Mucosa of stomach (tissue), 1 donor: ENCODE measurements at regions not wholly inside any gene's neighbourhood (a gene's known extent, or its start where the extent isn't known, plus 50 kb on each side); places are given as distances from the start of the nearest gene placed in this dataset.
"Not testable (repeated sequence)": the region's sequence is repeated elsewhere in the genome, so short reads cannot be mapped to it uniquely, and the experiment has no call there.

Source experiments
- H3K27me3 ChIP-seq: one replicate; pipeline ENCODE4 v1.7.0; 2013; ENCODE audit warnings: mild to moderate bottlenecking, low read length; ENCODE audit not compliant: control insufficient read depth, insufficient read depth
- H3K36me3 ChIP-seq: one replicate; pipeline ENCODE4 v1.7.0; 2013; ENCODE audit warnings: low read length; ENCODE audit not compliant: control insufficient read depth, insufficient read depth
- H3K4me1 ChIP-seq: one replicate; pipeline ENCODE4 v1.7.0; 2013; ENCODE audit warnings: mild to moderate bottlenecking, low read length; ENCODE audit not compliant: control insufficient read depth, insufficient read depth
- H3K4me3 ChIP-seq: one replicate; pipeline ENCODE4 v1.7.0; 2013; ENCODE audit warnings: low read length
- H3K9ac ChIP-seq: one replicate; pipeline ENCODE4 v1.7.0; 2013; ENCODE audit warnings: mild to moderate bottlenecking, low read length, moderate library complexity
- H3K9me3 ChIP-seq: one replicate; pipeline ENCODE4 v1.7.0; 2013; ENCODE audit warnings: mild to moderate bottlenecking, low read length, moderate library complexity; ENCODE audit not compliant: control insufficient read depth
- donor health status: Pancreatic carcinoma.

DNA sequence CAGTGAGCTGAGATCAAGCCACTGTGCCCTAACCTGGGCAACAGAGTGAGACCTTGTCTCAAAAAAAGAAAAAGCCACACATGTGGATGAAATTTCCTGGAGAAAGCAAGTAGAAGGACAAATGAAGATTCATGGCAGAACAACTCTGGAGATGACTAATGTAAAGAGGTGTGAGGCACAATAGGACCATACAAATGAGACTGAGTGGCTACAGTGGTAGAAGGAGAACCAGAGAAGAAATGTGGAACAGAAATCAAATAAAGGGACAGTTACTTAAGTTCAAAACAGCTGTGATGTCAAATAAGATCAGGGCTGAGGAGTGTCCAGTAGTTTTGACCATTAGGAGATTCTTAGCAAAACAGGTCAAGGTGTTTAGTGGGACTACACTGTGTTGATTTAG lies 130.9 kb upstream of the CDK6 start:
- Histone ChIP-seq H3K4me3 (no peak overlapping the region), H3K9me3 (no peaks in the 10 kb centered on the region), H3K4me1 (peaks cover 5% of the 10 kb centered on the region), H3K36me3 (no peaks in the 10 kb centered on the region), H3K9ac (no peak overlapping the region), H3K27me3 (no peaks in the 10 kb centered on the region)

DNA sequence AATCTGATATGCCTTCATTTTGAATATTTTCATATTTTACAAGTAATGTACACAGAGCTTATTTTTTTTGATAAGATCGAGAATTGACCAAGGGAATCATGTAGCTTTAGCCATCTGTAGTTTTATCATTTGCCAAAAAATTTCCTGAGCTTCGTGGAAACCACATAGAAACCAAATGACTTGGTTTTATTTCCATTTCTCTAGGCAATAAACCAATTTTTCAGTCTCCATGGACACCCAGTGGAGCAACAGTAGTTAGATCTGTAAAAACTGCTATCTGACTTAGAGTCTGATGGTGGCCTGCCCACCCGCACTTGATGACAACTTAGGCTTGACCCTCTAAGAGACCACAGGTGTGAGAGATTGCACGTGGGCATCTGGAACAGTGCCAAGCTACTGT lies 127.8 kb upstream of the CDK6 start:
- peaks cover 5% of the 10 kb centered on the region for H3K4me1 ChIP-seq
- H3K9ac ChIP-seq = no peak overlapping the region
- no peaks in the 10 kb centered on the region for H3K9me3 ChIP-seq
- H3K4me3 ChIP-seq = no peak overlapping the region
- H3K36me3 ChIP-seq = no peaks in the 10 kb centered on the region
- H3K27me3 ChIP-seq = no peaks in the 10 kb centered on the region

DNA sequence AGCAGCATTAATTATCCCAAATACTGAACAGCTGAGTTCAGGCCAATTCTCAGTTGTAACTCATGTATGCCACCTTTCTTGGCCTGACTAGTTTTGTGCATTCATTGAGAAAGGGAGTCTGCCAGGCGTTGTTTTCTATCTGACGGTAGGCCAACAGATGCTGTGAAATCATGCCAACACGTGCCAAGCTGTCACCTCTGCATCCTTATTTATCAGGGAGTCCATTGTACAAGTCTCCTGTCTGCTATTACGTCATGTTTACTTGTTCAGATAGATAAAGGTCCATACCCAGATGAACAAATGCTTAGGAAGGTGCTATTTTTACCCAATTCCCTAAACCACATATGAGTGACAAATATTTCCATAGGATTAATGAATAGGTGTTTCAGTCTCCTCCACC lies 127.2 kb upstream of the CDK6 start:
- Histone ChIP-seq H3K9me3 (no peaks in the 10 kb centered on the region), H3K9ac (no peak overlapping the region), H3K4me3 (no peak overlapping the region), H3K36me3 (no peaks in the 10 kb centered on the region), H3K4me1 (peaks cover 5% of the 10 kb centered on the region), H3K27me3 (no peaks in the 10 kb centered on the region)

DNA sequence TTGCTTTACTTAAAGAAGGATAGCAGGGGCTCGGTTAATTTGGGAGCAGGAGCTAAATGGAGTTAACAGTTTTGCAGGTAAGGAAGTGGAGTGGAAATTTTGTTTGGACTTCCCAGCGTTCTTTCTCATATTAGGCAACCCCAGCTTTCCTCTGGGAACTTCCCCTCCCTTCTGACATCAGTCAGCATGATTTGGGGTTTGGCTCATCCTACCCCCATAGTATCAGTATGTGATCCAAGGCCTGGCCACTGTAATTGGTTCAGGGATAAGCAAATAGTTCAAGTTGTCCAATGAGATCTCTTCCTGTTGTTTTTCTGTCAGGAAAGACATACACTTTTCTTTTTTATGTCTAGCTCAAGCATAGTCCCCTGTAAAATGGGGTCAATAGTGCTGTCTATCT lies 125.6 kb upstream of the CDK6 start:
- H3K36me3 ChIP-seq = no peaks in the 10 kb centered on the region
- H3K4me3 ChIP-seq = no peak overlapping the region
- H3K4me1 ChIP-seq = peaks cover 5% of the 10 kb centered on the region
- H3K27me3 ChIP-seq = no peaks in the 10 kb centered on the region
- H3K9ac ChIP-seq = no peak overlapping the region
- no peaks in the 10 kb centered on the region for H3K9me3 ChIP-seq

DNA sequence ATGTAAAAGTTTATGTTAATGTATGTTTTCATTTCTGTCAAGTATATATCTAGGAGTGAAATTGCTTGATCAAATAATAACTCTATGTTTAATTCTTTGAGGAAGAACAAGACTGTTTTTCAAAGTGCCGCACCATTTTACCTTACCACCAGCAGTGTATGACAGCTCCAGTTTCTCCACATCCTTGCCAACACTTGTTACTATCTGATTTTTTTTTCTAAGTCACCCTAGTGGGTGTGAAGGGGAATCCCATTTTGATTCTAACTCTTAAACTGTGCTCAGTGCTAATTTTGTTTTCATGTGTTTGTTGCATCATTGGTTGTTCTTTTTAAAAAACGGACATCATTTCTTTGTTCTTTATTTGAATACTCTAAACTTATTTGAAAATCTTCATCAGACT lies 120.2 kb upstream of the CDK6 start:
- H3K9me3 ChIP-seq = no peaks in the 10 kb centered on the region
- no peaks in the 10 kb centered on the region for H3K4me1 ChIP-seq
- H3K27me3 ChIP-seq = no peaks in the 10 kb centered on the region
- H3K4me3 ChIP-seq = no peak overlapping the region
- no peaks in the 10 kb centered on the region for H3K36me3 ChIP-seq
- H3K9ac ChIP-seq = no peak overlapping the region

DNA sequence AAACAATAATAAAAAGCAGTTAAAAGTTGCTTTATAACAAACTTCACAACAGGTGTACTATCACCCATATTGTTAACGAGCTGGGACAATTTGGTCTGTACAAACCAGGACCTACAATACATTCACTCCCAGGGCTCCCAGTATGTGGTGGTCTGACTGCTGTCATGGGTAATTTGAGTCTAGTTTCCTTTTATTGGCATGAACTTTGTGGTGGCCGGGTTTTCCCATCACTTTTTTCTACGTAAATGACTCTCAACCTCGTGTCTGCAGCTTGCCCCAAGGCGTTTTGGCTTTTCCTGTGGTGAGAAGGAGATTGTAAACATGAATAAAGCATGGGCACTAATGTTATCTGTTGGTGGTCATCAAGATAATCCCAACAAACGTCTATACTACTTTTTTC lies 118.7 kb upstream of the CDK6 start:
- Histone ChIP-seq H3K4me1 (no peaks in the 10 kb centered on the region), H3K36me3 (no peaks in the 10 kb centered on the region), H3K9me3 (no peaks in the 10 kb centered on the region), H3K27me3 (no peaks in the 10 kb centered on the region), H3K4me3 (no peak overlapping the region), H3K9ac (no peak overlapping the region)

DNA sequence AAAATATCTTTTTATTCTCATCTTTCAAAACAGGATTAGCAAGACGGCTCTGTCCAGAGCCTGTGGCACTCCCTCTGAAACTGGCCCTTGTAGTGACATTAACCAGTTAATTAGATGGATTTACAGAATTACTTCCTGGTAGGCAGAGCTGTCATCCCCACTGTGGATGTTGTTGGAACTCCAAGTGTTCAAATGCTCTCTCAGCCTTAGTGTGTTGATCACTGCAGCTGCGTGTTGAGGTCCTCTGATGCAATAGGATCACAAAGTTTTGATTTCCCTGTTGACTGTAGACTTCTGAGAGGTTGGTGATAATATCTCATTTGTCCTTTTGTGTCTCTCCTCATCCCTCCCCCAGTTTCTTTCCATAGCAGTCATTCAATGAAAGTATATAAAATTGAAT lies 117.3 kb upstream of the CDK6 start:
- Histone ChIP-seq H3K9me3 (no peaks in the 10 kb centered on the region), H3K36me3 (no peaks in the 10 kb centered on the region), H3K9ac (no peak overlapping the region), H3K4me3 (no peak overlapping the region), H3K4me1 (no peaks in the 10 kb centered on the region), H3K27me3 (no peaks in the 10 kb centered on the region)

DNA sequence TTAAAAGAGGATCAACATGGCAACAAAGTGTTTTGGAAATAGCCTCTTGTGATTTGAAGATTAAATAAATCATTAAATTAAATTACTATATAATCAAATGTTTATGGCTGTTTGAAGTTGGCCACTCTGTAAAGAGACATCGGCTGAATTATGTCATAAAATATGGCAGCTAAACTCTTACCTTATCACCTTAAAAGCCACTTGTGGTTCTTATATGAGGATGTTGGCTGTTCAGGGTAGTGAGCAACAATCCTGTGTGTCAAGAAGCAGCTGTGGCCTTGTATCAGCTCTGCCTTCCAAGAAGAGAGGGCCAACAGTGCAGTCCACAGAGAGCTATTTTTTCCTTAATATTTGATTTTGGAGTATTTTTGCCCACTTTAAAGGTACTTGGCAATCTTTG lies 113.4 kb upstream of the CDK6 start:
- Histone ChIP-seq H3K4me3 (no peak overlapping the region), H3K27me3 (no peaks in the 10 kb centered on the region), H3K9ac (no peak overlapping the region), H3K9me3 (no peaks in the 10 kb centered on the region), H3K36me3 (no peaks in the 10 kb centered on the region), H3K4me1 (no peaks in the 10 kb centered on the region)

DNA sequence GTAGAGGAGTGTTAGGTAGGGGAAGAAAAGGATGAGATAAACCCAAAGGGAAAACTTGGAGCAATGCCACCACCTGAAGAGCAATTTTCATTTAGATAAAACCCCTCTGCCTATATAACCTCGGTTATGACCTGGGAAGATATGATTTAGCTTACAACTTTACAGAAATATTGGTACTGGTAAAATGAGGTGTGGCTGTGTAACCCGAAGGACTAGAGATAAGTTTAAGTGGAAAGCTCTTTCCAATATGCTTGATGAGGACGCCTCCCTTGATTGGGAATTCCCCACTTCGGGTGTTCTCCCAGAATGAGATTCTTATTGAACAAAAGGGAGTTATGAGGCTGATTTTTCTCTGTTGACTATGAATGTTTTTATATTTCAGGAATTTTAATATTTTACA lies 109.5 kb upstream of the CDK6 start:
- H3K36me3 ChIP-seq = no peaks in the 10 kb centered on the region
- H3K27me3 ChIP-seq = no peaks in the 10 kb centered on the region
- H3K9me3 ChIP-seq = no peaks in the 10 kb centered on the region
- no peaks in the 10 kb centered on the region for H3K4me1 ChIP-seq
- no peak overlapping the region for H3K4me3 ChIP-seq
- no peak overlapping the region for H3K9ac ChIP-seq

DNA sequence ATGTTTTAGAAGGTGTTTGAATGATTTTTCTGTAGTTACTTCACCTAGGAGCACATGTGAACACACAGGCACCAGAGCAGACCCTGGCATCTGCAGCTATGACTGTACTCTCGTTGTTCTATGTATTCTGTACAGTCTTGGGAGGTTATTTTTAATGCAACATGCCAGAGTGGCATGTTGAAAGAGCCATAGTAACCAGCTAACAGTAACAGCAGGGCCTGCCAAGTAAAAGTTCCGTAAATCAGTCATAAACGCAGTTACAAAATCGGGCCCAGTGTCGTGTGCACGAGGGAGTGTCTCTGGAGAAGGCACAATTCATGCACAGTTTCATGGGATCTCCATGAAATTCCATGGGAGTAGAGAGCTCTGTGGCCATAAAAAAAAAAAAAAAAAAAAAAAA lies 108.3 kb upstream of the CDK6 start:
- H3K9ac ChIP-seq = no peak overlapping the region
- no peaks in the 10 kb centered on the region for H3K9me3 ChIP-seq
- H3K4me1 ChIP-seq = no peaks in the 10 kb centered on the region
- no peaks in the 10 kb centered on the region for H3K36me3 ChIP-seq
- H3K27me3 ChIP-seq = no peaks in the 10 kb centered on the region
- H3K4me3 ChIP-seq = no peak overlapping the region

DNA sequence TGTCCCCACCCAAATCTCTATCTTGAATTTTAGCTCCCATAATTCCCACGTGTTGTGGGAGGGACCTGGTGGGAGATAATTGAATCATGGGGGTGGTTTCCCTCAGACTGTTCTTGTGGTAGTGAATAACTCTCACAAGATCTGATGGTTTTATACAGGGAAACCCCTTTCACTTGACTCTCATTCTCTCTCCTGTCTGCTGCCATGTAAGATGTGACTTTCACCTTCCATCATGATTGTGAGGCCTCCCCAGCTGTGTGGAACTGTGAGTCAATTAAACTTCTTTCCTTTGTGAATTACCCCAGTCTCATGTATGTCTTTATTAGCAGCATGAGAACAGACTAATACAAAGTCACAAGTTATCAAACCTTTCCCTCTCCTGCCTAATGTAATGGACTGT lies 106.3 kb upstream of the CDK6 start:
- not testable (repeated sequence) for H3K27me3 ChIP-seq, H3K4me1 ChIP-seq, H3K9me3 ChIP-seq, H3K4me3 ChIP-seq, H3K36me3 ChIP-seq, H3K9ac ChIP-seq

DNA sequence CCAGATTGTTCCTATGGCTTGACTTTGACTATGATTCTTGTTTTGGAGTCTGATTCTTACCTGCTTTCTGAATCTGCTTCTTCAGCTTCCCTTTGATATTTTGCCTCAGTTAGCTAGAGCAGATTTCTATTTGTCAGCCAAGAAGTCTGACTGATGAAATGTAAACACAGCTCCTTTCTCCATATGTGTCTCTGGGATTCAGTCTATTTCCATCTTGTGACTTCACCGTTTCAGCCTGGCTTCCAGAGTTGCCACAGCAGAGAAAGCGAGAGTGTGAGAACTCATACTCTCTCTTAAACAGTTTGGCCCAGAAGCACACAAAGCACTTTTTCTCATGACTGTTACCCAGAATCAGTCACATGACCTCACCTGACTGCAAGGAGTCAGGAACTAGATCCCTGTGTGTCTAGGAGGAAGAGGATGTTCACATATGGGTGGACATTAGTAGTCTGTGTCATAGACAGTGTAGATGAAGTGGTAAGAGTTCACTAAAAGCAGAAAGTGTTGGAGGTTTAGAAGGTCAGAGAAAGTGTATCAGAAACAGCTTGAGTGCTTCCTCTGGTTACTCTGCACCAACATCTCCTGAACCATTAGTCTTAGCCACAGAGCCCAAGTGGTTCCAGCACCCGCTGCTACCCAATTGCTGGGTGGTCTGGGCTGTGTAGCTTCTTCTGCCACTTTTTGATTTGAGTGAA lies 103.4 kb upstream of the CDK6 start:
- H3K27me3 ChIP-seq = no peaks in the 10 kb centered on the region
- no peaks in the 10 kb centered on the region for H3K36me3 ChIP-seq
- no peaks in the 10 kb centered on the region for H3K9me3 ChIP-seq
- H3K9ac ChIP-seq = no peak overlapping the region
- H3K4me3 ChIP-seq = no peak overlapping the region
- no peaks in the 10 kb centered on the region for H3K4me1 ChIP-seq

DNA sequence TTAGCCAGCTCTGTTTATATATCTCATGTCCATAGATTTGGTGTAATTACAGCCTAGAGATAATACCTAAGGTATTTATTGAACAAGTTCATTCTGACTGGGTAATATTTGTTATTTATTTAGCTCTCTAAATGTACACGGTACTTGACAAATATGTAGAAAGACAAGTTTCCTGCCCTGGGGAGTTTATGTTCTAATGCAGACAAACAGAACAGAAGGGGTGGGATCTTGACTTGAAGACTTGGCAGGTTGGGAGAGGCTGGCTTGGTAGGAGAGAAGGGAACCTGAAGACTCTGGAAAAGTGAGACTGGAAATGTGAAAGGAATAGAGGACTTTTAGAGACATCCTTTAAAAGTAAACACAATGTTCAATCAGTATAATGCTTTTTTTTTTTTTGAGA lies 97.7 kb upstream of the CDK6 start:
- H3K4me3 ChIP-seq = no peak overlapping the region
- H3K27me3 ChIP-seq = no peaks in the 10 kb centered on the region
- no peaks in the 10 kb centered on the region for H3K4me1 ChIP-seq
- H3K36me3 ChIP-seq = no peaks in the 10 kb centered on the region
- no peaks in the 10 kb centered on the region for H3K9me3 ChIP-seq
- H3K9ac ChIP-seq = no peak overlapping the region
